DMS 273 treated with DMSO at 0.1 percent for 48 hours (cell line): ENCODE measurements at regions not wholly inside any gene's neighbourhood (a gene's known extent, or its start where the extent isn't known, plus 50 kb on each side); places are given as distances from the start of the nearest gene placed in this dataset.
A peak's percentile ranks its signal among the peaks of the same experiment; 100 is the strongest.

Experiments
- DNase-seq: peaks from one replicate; lab custom pipeline; 2025; lab: John Stamatoyannopoulos, UW

DNA sequence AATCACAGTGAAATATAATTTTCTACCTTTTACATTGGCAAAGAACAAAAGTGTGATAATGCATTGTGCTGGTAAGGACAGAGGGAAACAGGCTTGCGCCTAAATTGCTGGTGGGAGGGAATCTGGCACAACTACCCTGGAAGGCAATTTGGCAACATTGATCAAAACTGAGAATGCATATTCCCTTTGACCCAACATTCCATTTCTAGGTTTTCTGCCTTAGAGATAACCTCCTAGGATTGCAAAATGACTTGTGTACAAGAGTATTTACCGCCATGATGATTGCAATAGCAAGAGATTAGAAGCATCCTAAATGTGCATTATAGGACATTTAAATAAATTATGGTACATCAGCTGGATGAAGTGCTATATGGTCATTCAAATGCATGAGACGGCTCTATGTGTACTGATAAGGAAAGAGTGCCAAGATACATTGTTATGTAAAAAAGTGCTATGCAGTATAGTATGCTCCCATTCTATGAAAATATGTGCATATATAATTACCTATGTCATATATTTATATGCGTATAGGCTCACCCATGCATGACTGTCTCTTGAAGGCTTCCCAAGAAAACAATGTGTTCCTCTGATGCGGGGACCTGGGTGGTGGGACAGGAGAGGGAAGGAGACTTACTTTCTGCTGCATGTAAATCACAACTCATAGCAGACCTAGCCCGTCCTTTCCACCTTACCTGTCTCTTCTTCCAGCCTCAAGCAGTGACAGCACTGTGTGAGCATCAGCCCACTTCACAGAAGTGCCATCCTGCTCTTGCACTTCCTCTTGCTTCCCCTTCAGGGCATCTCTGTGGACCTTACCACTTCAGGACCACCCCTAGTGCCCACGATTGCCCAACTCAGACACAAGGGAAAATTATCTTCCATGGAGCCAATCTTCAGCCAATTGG lies 249.9 kb upstream of the TLE3 start:
- DNase-seq, result no peak

DNA sequence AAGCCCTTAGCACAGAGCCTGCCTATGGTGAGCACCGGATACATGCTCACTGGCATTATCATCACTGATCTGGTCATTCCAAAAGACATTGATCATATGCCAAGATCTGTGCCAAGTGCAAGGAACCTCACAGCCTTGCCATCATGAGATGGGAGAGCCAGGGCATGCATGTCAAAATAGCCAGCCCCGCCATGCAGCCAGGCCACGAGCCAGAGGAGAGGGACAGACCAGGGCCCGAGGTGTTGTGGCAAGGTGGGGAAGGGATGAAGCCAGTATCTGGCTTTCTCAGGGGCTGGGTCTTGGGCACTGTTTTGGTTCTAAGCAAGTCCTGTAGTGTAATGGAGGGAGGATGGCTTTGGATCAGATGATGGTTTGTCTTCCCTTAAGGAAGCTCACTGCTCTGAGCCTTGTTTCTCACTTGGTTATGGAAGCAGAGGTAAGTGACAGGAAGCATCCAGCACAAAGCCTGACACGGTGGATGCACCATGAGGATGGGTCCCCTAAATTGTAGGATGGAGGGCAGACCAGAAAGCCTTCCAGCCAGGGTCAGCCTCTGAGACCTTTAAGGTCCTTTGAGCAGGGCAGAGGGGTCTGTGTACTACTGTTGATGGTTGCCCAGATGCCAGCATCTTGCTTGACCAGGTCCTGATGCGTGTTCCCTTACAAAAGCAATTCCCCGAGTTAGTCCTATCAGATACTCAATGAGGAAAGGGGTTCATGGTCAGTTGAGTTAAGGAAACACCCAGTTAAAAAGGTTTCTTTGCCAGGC lies 247.7 kb upstream of the TLE3 start:
- no peak for DNase-seq

DNA sequence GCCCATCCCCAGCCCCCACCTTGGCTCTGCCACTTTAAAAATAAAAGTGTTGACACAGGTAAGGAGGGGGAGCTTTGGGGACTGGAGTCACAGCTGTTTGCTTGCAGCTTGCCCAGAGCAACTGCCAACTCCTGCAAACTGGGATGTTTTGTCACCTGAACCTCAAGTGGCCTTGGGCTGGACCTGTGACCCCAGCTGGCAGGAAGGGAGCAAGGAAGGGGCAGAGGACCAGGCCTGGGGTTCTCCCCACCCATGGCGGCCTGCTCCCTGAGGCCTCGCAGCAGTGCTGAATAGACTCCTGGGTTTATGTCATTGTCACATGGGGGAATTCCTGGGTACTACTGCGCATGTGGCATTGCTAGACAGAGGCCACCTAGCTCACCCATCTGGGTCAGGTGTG lies 246.9 kb upstream of the TLE3 start:
- no peak for DNase-seq

DNA sequence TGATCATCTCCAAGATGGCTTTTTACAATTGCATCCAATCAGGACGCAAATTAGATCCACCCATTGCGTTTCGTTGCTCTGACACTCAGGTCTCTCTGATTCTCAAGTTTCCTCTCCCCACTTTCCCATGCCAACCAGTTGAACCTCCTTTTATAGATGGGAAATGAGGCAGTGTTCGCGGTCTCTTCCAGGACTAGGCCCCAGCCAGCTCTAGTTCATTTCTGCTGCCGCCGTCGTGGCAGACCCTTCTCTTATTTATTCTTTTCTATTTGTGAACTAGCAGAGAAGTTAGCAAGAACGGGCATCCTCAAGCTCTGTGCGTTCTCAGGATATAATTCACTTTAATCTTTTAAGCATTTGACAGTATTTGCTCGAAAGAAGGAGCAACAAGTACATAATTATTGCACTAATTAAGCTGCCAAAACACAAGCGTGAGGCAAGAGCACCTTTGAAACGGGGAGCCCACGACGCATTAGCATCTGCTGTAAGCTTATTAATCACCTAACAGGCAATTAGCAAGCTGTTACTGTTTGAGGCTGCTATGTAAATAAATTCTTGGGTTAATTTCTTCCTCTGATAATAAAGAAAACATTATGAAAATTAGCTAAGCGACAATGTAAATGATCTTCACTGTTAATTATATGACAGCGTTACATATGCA lies 246.4 kb upstream of the TLE3 start:
- DNase-seq, result peak; percentile 3

DNA sequence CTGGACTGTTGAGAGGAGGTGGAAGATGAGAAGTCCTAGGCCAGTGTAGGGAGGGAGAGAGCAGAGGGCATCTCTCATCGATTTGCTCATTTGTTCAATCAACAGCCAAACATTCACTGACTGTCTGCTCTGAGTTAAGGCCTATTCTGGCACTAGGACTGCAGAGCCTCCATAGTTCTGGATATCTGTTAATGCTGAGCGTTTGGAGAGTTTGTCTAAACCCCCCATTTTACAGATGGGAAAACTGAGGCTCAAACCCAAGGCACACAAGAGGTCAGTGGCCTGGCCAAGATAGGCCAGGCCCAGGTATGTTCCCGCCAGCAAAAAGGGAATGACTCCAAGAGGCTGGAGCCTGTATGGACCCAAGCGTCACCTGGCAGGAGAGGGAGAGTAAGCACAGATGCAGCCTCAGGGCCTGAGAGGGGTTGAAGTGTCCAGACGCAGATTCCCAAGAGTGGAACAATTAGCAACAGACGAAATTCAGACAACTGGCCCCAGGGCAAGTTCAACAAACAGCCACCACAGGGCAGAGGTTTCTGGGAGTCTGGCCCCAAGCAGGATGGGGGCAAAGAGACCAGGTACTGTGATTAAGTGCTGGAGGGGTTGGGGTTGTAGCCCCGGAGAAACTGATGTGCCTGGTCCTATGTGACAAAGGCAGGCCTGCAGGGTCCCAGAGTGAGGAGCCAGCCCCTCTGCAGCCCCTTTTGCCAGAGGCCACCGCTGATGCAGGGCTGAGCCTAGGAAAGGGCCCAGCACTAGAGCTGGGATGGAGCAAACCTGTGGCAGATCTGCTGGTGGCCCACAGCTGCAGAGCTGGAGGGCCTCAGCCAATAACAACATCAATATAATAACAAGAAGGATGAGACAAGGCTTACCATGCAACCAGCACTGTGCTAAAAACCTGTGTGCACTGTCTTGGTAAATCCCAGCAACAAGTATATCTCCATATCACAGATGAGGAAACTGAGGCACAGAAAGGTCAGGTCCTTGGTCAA lies 245.1 kb upstream of the TLE3 start:
- no peak for DNase-seq

DNA sequence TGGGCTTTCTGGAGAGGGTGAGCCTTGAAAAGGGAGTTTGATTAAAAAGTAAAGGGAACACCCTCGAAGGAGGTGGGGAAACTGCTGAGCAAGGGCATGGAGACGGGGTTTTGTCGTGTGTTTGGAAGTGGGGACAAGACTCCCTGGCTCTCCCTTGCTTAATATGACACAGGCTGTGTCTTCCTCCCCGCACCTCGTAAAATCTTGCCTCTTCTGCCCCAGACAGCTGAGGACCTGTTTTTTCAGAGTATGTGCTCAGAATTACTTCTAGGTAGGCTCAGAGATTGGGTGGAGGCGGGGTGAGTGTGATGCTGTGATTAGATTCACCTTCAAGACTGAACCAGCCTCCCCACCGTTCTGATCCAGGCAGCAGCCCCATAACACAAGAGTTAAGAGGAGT lies 244.4 kb upstream of the TLE3 start:
- no peak for DNase-seq

DNA sequence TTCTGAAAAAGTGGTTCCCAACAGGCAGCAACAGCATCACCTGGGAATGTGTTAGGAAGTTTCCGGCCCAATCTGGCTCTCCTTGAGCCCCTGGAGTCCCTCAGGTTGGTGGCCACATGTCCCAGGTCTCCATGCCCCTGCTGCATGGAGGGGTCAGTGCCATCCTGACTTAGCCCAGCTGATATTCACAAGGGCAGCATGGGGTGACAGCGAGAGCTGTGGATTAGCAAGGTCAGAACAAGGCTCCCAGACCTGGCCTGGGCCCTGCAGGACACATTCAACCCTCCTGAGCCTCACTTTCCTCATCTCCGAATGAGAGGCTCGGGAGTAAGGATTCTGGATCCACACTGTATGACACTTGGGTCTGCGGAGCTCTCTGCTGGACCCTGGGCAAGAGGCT lies 243.8 kb upstream of the TLE3 start:
- no peak for DNase-seq

DNA sequence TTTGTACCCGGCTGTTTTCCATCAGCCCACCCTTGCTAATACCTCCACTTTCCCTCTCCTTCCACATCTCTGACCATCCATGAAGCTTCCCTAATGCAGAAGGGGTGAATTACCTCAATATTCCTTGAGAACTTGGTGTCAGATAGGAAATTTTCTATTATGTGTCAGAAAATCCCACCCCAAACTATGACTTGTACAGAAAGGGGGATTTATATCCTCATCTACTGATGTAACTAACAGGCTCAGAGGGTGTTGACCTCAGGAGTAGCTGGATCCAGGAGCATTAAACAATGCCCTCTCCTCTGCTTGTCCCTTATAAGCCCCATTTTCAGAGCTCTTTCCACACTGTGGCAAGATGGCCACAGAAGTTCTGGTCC lies 242.8 kb upstream of the TLE3 start:
- DNase-seq, result no peak

DNA sequence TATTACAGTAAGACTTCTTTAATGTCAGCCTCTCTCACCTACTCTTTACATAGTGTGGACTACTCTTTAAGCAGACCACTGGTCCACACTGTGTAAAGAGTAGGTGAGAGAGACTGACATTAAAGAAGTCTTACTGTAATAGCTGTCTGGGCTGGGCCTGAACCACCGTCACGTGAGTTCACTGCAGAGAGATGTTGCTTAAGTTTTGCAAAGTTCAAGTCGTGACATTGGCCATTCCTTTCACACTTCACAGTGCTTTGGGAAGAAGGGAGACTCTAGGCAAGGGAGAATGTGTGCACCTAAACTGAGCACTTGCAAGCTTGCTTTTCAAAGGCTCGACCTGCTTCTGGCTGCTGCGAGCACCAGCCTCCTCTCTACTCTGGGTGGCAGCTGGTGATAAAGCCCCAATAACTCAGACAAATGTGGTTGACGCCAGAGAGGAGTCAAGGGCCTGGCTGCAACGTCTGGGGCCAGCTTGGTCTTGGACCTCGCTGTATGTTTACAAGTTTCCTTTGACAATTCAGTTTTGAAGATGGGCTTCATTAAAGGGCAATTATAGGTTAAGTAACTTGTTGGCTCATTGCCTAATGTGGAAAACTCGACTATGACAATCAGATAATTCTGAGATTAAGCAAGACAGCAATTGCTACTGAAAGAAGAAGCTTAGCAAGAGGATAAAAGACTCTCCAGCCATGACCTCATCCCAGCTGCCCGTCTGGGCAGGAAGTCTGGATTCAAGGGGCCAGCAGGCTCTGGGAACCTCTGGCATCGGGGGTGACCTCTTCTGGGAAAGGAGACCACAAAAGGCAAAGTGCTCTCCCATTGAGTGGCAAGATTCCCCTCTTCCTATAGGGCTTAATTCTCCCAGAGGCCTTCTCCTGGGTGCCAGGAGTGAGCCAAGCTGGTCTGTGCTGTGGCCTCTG lies 242.1 kb upstream of the TLE3 start:
- peak; percentile 65 for DNase-seq

DNA sequence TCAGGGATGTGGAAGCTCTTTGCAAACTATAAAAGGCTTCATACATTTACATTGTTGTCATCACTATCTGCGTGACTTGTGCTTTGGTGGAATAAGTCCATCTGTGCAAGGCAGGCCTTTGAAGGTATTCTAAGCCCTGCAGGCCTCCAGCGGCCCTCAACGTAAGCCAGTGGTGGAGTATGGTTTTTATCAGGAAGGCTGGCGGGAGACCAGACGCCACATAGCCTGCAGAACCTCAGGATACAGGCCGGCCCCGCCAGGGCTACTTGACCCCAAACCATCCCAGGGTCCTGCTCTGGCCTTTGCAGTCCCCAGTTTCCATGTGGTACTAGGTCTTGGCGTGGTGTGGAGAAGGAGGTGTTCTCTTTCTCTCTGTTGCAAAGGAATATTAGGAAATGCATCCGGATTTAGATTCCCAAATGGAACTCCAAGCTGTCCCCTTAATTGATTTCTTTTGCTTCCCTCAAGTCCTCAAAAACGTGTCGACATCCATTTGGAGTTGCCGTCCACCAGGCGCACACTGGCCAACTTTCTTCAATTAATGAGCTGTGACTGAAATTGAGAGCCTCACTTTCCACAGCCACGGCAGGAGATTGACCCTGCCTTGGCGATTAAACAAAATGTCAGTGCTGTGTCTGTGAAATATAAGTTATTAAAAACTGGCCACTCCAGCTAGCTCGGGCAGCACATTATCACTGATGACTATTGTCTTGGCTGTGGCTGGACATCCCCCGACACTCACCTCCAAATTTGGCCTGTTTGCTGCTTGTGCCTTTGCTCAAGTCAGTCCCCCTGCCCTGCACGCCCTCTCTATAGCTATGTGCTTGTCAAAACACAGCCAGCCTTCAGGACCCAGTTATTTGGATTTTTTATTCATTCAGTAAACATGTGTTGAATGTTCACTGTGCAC lies 239.8 kb upstream of the TLE3 start:
- no peak for DNase-seq

DNA sequence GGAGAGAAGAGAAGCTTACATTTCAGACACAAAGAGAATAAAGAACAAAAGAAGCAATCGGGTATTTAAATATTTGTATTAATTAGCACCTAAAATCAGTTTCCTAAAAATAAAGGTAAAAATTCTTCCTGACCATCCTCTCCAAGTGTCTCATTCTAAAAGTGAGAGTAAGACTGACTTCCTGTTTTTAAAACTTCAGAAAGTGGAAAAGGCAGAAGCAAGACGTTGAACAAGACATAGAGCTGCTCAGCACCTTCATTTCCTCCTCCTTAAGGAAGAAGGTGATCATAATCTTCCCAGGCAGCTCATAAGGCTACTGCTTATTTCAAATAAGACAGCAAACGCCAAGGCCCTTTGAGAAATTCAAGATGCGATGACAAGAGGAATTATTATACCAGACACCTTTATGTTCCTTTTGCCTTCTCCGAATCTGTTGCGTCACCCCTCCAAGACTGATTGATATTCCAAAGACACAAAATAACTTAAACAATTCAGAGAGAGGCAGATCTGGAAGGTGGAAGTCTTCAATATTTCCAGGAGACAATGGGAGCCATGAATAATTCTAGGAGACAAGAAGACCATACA lies 238.8 kb upstream of the TLE3 start:
- DNase-seq, result no peak

DNA sequence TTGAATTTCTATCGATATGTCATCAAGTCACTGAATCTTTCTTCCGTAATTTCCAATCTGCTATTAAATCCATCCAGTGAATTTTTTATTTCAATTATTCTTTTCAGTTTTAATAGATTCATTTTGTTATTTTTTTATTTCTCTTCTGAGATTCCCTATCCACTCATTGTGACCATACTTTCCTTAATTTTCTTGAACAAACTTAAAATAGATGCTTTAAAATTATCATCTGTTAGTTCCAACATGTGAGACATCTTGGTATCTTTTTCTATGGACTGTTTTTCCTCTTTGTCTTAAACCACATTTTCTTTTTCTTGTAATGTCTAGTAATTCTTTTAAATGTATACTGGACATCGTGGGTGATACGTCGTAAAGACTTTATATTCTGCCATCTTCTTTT lies 236.6 kb upstream of the TLE3 start:
- no peak for DNase-seq

DNA sequence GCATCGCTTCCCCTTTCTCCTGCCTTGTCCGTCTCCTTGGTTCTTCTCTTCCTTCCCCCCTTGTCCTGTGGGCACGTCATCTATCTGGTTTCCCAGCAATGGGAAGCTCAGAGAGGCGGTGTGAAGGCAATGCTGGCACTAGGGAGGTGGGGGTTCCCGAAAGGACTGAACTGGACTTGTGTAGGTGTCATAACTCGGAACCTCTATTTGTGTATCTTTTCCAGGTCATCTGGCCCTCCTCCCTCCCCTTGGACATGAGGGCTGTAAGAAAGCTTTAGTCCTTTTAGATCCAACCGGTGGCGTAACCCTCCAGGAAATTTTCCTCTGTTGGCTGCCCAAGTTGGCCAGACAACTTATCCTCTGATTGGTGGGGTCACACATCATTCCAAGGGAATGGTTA lies 231.5 kb upstream of the TLE3 start:
- DNase-seq, result no peak

DNA sequence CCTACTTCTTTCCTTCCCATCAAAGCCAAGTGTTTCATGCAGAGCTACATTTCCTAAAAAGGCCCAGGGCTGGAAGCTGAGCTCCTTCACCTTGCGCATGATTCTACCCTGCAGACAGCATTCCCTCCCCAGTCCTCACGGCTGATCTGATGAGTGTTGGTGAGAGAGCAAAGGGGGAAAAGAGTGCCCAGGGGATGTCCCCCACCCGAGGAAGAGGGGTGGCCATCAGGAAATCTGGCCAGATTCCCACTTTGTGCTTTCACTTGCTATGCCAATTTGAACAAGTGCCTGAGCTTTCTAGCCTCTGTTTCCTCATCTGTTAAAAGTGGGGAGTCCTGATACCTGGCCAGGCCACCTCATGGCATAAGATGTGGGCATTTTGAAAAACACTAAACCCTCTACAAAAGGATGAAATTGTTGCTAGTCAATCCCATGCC lies 231.0 kb upstream of the TLE3 start:
- no peak for DNase-seq

DNA sequence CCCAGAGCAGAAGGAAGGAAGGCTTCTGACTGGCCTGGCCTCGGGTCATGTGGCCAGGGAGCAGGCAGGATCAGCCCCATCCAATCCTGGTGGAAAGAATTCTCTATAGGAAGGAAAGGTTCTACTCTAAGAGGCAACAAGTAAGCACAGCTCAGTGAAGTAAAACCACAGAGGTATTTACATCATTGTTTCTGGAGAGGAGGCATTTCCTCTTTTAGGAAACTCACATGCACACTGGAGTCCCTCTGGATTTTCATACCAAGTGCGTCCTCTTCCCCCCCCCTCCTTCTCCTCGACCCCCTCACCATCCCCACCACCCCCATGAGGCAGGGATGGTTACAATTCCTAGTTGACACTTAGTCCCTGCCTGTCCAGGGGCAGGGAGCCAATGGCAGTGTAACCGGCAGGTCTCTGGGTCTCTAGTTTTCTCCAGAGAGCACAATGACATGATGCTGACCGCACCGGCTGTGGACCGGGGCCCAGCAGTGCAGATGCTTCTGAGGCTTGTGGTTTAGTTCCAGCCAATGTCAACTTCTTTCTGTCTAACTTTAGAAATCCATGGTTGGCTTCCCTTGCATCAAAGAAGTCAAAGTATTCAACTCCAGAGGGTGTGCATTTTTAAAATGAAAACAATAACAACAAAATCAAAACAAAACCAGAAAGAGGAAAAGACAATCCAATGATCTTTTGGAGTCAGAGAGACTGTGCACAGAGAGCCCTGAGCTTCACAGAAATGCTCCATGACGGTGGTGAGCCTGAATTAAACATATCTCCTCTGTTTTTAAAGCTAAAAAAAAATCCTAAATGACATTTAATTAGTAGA lies 230.3 kb upstream of the TLE3 start:
- DNase-seq, result no peak

DNA sequence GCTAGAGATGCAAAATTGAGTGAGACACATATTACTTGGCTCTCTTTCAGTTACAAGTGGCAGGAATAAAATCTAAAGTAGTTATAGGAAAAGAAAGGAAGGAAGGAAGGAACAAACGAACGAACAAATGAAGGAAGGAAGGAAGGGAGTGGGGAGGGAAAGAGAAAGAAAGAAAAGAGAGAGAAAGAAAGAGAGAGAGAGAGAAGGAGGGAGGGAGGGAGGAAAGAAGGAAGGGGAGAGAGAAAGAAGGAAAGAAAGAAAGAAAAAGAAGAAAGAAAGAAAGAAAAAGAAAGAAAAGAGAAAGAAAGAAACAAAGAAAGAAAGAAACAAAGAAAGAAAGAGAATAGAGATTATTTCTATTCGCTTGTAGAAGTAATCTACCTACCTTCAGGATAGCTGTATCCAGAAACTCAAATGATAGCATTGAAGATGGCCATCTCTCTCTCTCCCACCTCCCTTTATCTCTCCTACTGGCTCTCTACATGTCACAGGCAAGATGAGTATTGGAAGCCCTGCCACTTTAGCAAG lies 229.7 kb upstream of the TLE3 start:
- no peak for DNase-seq

DNA sequence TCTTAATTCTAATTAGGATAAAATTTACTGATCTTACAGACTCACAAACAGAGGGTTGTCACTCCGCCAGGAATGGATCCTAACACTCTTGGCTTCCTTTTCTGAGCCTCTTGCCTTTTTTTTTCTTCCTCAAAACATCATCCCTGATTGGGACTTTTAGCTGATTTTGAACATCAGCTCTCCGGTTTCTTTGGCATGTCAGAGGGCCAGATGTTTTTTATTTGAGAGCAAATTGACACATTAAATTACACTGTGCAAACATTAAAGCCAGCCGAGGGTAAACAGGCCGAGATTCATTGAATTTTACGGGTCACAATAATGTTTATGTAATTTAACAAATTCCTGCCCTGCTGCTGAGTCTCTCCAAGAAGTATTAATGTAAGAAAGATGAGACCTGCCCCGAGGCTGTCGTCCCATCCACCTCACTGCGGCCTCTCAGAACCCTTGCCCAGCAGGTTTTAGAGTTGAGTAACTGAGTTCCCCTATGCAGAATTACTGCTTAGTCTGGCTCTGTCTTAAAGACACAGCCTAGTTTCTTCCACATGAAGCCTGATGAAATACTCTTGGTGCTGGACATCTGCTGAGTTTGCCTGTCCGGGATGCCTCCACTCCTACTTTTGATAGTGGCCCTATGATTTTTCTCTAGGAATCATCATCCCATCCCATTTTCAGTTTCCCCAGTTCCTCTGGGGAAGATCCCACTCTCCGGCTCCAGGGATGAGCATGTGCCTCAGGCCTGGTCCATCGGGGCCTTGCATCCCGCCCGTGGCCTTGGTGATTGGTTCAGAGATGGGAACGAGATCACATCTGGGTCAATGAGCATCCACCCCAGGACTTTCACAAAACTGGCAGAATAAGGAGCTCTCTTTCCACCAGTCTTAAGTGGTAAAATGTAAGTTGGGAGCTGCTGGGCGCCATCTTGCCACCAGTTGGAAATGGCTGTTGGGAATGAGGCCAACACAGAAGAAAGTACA lies 226.6 kb upstream of the TLE3 start:
- no peak for DNase-seq
